GM12801 (cell line): ENCODE measurements at regions not wholly inside any gene's neighbourhood (a gene's known extent, or its start where the extent isn't known, plus 50 kb on each side); places are given as distances from the start of the nearest gene placed in this dataset.

Experiments
- TF ChIP-seq, protein P1 (sequence below): IDR thresholded peaks from one replicate; pipeline ENCODE4 v1.5.1; 2011; ENCODE audit warnings: control low read depth; ENCODE audit not compliant: insufficient read length; ENCODE audit errors: extremely low read depth

DNA sequence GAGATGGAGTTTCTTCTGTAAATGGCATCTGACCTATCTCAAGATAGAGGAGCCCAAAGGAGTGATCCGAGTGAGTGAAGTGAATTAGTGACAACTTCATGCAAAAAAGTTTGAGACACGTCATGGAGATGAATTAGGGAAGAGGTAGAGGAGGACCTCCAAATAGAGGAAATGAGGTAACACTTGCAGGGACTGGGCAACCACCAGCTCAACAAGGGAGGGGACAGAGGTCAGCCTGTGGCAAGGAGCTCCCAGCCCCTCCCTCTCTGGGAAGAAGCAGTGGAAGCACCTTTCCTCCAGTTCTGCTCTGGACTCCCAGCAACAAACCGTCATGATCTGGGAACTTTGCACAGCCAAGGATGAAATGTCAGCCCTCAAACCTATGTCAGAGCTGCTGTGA, 83.5 kb upstream of the IKZF1 start:
- TF ChIP-seq, protein P1, sequence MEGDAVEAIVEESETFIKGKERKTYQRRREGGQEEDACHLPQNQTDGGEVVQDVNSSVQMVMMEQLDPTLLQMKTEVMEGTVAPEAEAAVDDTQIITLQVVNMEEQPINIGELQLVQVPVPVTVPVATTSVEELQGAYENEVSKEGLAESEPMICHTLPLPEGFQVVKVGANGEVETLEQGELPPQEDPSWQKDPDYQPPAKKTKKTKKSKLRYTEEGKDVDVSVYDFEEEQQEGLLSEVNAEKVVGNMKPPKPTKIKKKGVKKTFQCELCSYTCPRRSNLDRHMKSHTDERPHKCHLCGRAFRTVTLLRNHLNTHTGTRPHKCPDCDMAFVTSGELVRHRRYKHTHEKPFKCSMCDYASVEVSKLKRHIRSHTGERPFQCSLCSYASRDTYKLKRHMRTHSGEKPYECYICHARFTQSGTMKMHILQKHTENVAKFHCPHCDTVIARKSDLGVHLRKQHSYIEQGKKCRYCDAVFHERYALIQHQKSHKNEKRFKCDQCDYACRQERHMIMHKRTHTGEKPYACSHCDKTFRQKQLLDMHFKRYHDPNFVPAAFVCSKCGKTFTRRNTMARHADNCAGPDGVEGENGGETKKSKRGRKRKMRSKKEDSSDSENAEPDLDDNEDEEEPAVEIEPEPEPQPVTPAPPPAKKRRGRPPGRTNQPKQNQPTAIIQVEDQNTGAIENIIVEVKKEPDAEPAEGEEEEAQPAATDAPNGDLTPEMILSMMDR = no peak

DNA sequence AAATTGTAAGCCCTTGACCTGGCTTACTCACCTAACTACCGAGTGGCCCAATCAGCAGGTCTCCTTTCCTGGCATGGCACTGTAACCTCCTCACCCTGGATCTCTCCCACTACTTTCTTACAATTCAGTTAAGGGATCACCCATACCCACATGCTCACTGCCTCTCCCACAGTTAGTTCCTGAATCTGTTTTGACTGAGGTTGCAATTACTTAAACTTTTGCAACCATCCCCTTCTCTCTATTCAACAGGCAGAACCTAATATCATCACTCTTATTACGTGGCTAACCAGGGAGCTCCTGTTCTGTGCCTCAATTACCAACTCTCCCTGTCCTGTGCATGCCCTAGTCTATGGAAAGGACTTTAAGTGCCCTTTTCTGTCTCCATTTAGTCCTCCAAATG, 84.2 kb upstream of the IKZF1 start:
- TF ChIP-seq, protein P1 = no peak

DNA sequence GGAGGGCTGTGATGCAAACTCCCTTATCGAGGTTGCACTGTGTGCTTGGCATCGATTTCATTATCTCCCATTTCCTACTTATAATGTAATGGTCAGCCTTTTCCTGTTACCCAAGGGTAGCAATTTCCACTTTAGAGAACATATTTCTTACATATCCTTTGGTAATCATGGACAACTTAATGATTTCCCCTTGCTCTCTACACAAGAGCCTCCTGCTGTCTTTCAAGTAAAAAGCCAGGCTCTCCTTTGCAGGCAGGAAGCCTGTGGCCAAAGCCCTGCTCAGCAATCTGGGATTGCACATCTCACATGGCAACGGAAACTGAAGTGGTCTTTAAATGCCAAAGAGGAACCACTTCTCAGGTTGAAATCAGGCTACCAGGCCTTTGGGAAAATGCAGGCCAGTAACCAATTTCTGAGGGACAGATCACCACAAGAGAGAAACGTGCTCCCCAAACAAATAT, 86.7 kb upstream of the IKZF1 start:
- TF ChIP-seq, protein P1 = no peak

DNA sequence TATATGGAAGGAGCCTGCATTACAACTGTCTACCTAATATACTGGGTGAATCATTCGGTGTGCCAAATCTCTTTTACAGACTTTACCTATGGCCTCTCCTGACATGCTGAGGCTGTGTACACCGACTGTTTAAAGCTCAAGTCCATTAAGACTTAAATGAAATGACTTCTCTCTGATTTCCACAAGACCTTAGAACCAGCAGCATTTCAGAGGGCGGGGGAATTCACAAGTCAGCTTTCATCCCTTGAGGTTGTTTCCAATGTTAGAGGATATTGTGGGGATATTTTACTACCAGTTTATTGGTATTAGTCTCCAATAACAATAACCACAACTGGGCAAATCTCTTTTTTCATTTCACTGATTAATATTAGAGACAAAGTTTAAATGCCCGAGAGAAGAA, 87.1 kb upstream of the IKZF1 start:
- TF ChIP-seq, protein P1 = no peak

DNA sequence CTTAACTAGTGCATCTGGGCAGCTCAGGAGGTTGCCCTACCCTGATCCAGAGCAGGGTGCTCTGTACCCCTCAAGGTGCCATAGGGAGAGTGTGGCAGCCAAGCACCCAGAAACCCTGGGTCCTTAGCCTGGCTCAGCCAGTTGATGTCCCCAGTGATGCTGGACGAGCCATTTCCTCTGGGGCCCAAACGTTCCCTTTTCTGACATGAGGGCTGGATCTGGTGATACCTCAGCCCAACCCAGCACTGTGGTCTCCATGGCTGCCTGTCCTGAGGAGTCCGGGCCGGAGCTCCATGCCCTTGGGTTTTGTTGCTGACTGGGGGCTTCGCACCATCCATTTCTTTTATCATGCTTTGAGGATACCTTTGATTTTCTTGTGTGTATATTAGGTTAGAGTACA, 87.9 kb upstream of the IKZF1 start:
- TF ChIP-seq, protein P1 = no peak

DNA sequence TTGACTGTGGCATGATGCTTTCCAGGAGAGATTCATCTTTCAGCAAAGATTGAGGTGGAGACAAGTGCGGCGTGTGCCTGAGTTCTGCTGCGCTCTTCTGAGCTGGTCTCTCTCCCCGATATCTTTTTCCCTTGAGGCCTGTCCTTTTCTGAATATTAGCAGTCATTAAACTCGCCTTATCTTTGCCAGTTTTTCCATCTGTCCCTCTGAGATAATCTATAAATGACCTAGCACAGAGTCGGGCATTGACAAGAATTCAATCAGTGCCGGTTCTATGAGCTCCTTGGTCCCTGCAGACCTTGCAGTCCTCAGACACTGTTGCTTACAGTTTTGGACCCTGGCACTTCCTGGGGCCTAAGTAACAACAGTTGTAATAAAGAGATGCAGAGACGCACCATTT, 89.7 kb upstream of the IKZF1 start:
- TF ChIP-seq, protein P1 = no peak

- TF ChIP-seq, protein P1 = no peak
Observed at GRCh38 chr7:50214126-50214670, 90.3 kb upstream of the IKZF1 start.
